ENCODE measurements at regions not wholly inside any gene's neighbourhood (a gene's known extent, or its start where the extent isn't known, plus 50 kb on each side); places are given as distances from the start of the nearest gene placed in this dataset.
"Not testable (repeated sequence)": the region's sequence is repeated elsewhere in the genome, so short reads cannot be mapped to it uniquely, and the experiment has no call there.

- DNase-seq (ENCODE audit: low read depth), result no peak
Measured at GRCh38 chr2:84052043-84052442, 407.0 kb downstream of the SUCLG1 start.

GRCh38 chr2:84048964-84049363, 410.1 kb downstream of the SUCLG1 start:
- no peak for DNase-seq (ENCODE audit: low read depth)

GRCh38 chr2:84041506-84041905, 417.6 kb downstream of the SUCLG1 start:
- DNase-seq (ENCODE audit: low read depth), result no peak

GRCh38 chr2:84040281-84040680, 418.8 kb downstream of the SUCLG1 start:
- DNase-seq (ENCODE audit: low read depth), result no peak

- DNase-seq (ENCODE audit: low read depth), result no peak
Measured at GRCh38 chr2:84038866-84039265, 420.2 kb downstream of the SUCLG1 start.

- no peak for DNase-seq (ENCODE audit: low read depth)
Measured at GRCh38 chr2:84033347-84033974, 425.6 kb downstream of the SUCLG1 start.

- no peak for DNase-seq (ENCODE audit: low read depth)
Measured at GRCh38 chr2:84031312-84032050, 427.6 kb downstream of the SUCLG1 start.

- DNase-seq (ENCODE audit: low read depth), result no peak
Measured at GRCh38 chr2:84029903-84030575, 429.0 kb downstream of the SUCLG1 start.

- no peak for DNase-seq (ENCODE audit: low read depth)
Measured at GRCh38 chr2:84026818-84027217, 432.3 kb downstream of the SUCLG1 start.

GRCh38 chr2:84022810-84023431, 436.2 kb downstream of the SUCLG1 start:
- DNase-seq (ENCODE audit: low read depth), result peak; percentile 28

GRCh38 chr2:84017010-84017409, 442.1 kb downstream of the SUCLG1 start:
- no peak for DNase-seq (ENCODE audit: low read depth)

- no peak for DNase-seq (ENCODE audit: low read depth)
Measured at GRCh38 chr2:84016183-84016582, 442.9 kb downstream of the SUCLG1 start.

GRCh38 chr2:83997889-83998288, 461.2 kb downstream of the SUCLG1 start:
- no peak for DNase-seq (ENCODE audit: low read depth)

GRCh38 chr2:83994633-83995179, 464.4 kb downstream of the SUCLG1 start:
- no peak for DNase-seq (ENCODE audit: low read depth)

GRCh38 chr2:83993873-83994632, 465.0 kb downstream of the SUCLG1 start:
- DNase-seq (ENCODE audit: low read depth), result no peak

GRCh38 chr2:83991992-83992391, 467.1 kb downstream of the SUCLG1 start:
- DNase-seq (ENCODE audit: low read depth), result peak; percentile 4

GRCh38 chr2:83990636-83991035, 468.4 kb downstream of the SUCLG1 start:
- no peak for DNase-seq (ENCODE audit: low read depth)

GRCh38 chr2:83976628-83977027, 482.5 kb downstream of the SUCLG1 start:
- not testable (repeated sequence) for DNase-seq (ENCODE audit: low read depth)

GRCh38 chr2:83972128-83972527, 487.0 kb downstream of the SUCLG1 start:
- no peak for DNase-seq (ENCODE audit: low read depth)

- no peak for DNase-seq (ENCODE audit: low read depth)
Measured at GRCh38 chr2:83971547-83971946, 487.5 kb downstream of the SUCLG1 start.

GRCh38 chr2:83970217-83970929, 488.7 kb downstream of the SUCLG1 start:
- DNase-seq (ENCODE audit: low read depth), result no peak
